ENCODE measurements at regions not wholly inside any gene's neighbourhood (a gene's known extent, or its start where the extent isn't known, plus 50 kb on each side); places are given as distances from the start of the nearest gene placed in this dataset.

- no peak for DNase-seq
Measured at GRCh38 chr3:1955750-1956149, 142.9 kb upstream of the CNTN4 start.

- no peak for DNase-seq
Measured at GRCh38 chr3:1960506-1960905, 138.2 kb upstream of the CNTN4 start.

GRCh38 chr3:1962396-1963088 lies 136.1 kb upstream of the CNTN4 start:
- DNase-seq, result no peak

GRCh38 chr3:1963896-1964295 lies 134.8 kb upstream of the CNTN4 start:
- DNase-seq, result no peak

- DNase-seq, result no peak
Measured at GRCh38 chr3:1967525-1967924, 131.1 kb upstream of the CNTN4 start.

GRCh38 chr3:1969281-1969680 lies 129.4 kb upstream of the CNTN4 start:
- DNase-seq, result peak; percentile 9

- peak; percentile 95 for DNase-seq
Measured at GRCh38 chr3:1971780-1972179, 126.9 kb upstream of the CNTN4 start.

GRCh38 chr3:1979961-1980615 lies 118.6 kb upstream of the CNTN4 start:
- DNase-seq, result no peak

- DNase-seq, result peak; percentile 13
Measured at GRCh38 chr3:1987980-1988379, 110.7 kb upstream of the CNTN4 start.

GRCh38 chr3:1998739-1999138 lies 99.9 kb upstream of the CNTN4 start:
- no peak for DNase-seq

GRCh38 chr3:2001306-2002108 lies 97.2 kb upstream of the CNTN4 start:
- DNase-seq, result no peak

GRCh38 chr3:2023959-2024358 lies 74.7 kb upstream of the CNTN4 start:
- DNase-seq, result peak; percentile 32

- no peak for DNase-seq
Measured at GRCh38 chr3:2024713-2025112, 74.0 kb upstream of the CNTN4 start.

GRCh38 chr3:2029559-2029958 lies 69.1 kb upstream of the CNTN4 start:
- no peak for DNase-seq

GRCh38 chr3:2036076-2036475 lies 62.6 kb upstream of the CNTN4 start:
- DNase-seq, result no peak

- DNase-seq, result no peak
Measured at GRCh38 chr3:2041931-2042330, 56.7 kb upstream of the CNTN4 start.

Measured in fibroblast of skin of back (primary cell).